ENCODE measurements at regions not wholly inside any gene's neighbourhood (a gene's known extent, or its start where the extent isn't known, plus 50 kb on each side); places are given as distances from the start of the nearest gene placed in this dataset.

- no peaks in the 10 kb centered on the region for H3K9me2 ChIP-seq (ENCODE audit: insufficient read depth, low read length)
These were observed 74.0 kb upstream of the TRPM1 start for GRCh38 chr15:31175484-31175883.

GRCh38 chr15:31177951-31178350 lies 76.4 kb upstream of the TRPM1 start:
- H3K4me3 ChIP-seq (ENCODE audit: low read length): no peak overlapping the region
- H3K9me3 ChIP-seq (ENCODE audit: low read length): no peaks in the 10 kb centered on the region
- TF ChIP-seq CTCF (IDR thresholded peaks at IDR 0.05; ENCODE audit: poor library complexity, severe bottlenecking) (no peak), REST (IDR thresholded peaks at IDR 0.05; ENCODE audit: borderline replicate concordance) (no peak), EP300 (conservative IDR thresholded peaks at IDR 0.05; ENCODE audit: poor library complexity, severe bottlenecking) (no peak), MXI1 (conservative IDR thresholded peaks at IDR 0.05; ENCODE audit: poor library complexity, severe bottlenecking) (no peak), TAF1 (IDR thresholded peaks at IDR 0.05; ENCODE audit: low read depth) (no peak), SMC3 (conservative IDR thresholded peaks at IDR 0.05; ENCODE audit: poor library complexity) (no peak), POLR2AphosphoS5 (IDR thresholded peaks at IDR 0.05) (no peak)

More at GRCh38 chr15:31175484-31175883, 74.0 kb upstream of the TRPM1 start:
- Histone ChIP-seq H3K27ac (ENCODE audit: low read length) (no peak overlapping the region), H3F3A (ENCODE audit: insufficient read depth, low read length, poor library complexity, severe bottlenecking) (no peaks in the 10 kb centered on the region), H3K27me3 (ENCODE audit: insufficient read depth, low read depth, low read length) (no peaks in the 10 kb centered on the region), H2AFZ (ENCODE audit: low read depth, low read length) (no peak overlapping the region), H3K79me2 (replicated peaks; ENCODE audit: insufficient read depth, low read length) (no peaks in the 10 kb centered on the region), H3K9ac (ENCODE audit: low read length) (no peak overlapping the region), H3K36me3 (ENCODE audit: insufficient read depth, low read length) (no peaks in the 10 kb centered on the region), H4K20me1 (ENCODE audit: insufficient read depth) (no peaks in the 10 kb centered on the region), H3K4me2 (ENCODE audit: low read length) (no peak overlapping the region), H3K9me3 (ENCODE audit: low read length) (no peaks in the 10 kb centered on the region), H3K4me3 (ENCODE audit: low read length) (no peak overlapping the region)
- TF ChIP-seq POLR2AphosphoS5 (IDR thresholded peaks at IDR 0.05) (no peak), REST (IDR thresholded peaks at IDR 0.05; ENCODE audit: borderline replicate concordance) (no peak), EZH2 (IDR thresholded peaks at IDR 0.05; ENCODE audit: borderline replicate concordance, insufficient read depth, low read length, poor library complexity, severe bottlenecking) (no peak), SMC3 (conservative IDR thresholded peaks at IDR 0.05; ENCODE audit: poor library complexity) (no peak), MXI1 (conservative IDR thresholded peaks at IDR 0.05; ENCODE audit: poor library complexity, severe bottlenecking) (no peak), TAF1 (IDR thresholded peaks at IDR 0.05; ENCODE audit: low read depth) (no peak), RAD21 (conservative IDR thresholded peaks at IDR 0.05) (no peak), CTCF (IDR thresholded peaks at IDR 0.05; ENCODE audit: poor library complexity, severe bottlenecking) (no peak), EP300 (conservative IDR thresholded peaks at IDR 0.05; ENCODE audit: poor library complexity, severe bottlenecking) (no peak)

More at GRCh38 chr15:31177951-31178350, 76.4 kb upstream of the TRPM1 start:
- Histone ChIP-seq H3K4me2 (ENCODE audit: low read length) (no peak overlapping the region), H2AFZ (ENCODE audit: low read depth, low read length) (no peak overlapping the region), H3F3A (ENCODE audit: insufficient read depth, low read length, poor library complexity, severe bottlenecking) (no peaks in the 10 kb centered on the region), H3K27ac (ENCODE audit: low read length) (no peak overlapping the region), H3K9ac (ENCODE audit: low read length) (no peak overlapping the region), H3K79me2 (replicated peaks; ENCODE audit: insufficient read depth, low read length) (no peaks in the 10 kb centered on the region), H3K27me3 (ENCODE audit: insufficient read depth, low read depth, low read length) (no peaks in the 10 kb centered on the region), H3K9me2 (ENCODE audit: insufficient read depth, low read length) (no peaks in the 10 kb centered on the region), H4K20me1 (ENCODE audit: insufficient read depth) (no peaks in the 10 kb centered on the region), H3K36me3 (ENCODE audit: insufficient read depth, low read length) (no peaks in the 10 kb centered on the region)
